Stomach (tissue), 8 donors: ENCODE measurements at regions not wholly inside any gene's neighbourhood (a gene's known extent, or its start where the extent isn't known, plus 50 kb on each side); places are given as distances from the start of the nearest gene placed in this dataset.

ENCODE experiments used
- DNase-seq, 2 donors: peaks; one replicate each; pipeline versions ENCODE4 v3.0.0 to v3.0.0-alpha.2; 2013 to 2019
- H3K27ac ChIP-seq, 5 donors: fragments of 200-600 bp in 4 of 5; sonication (generic) in 4 of 5; one replicate each; pipeline ENCODE4 v1.5.1; 2013 to 2019; ENCODE audit warnings: mild to moderate bottlenecking in 1 of 5, moderate library complexity in 1 of 5
- H3K27me3 ChIP-seq, 3 donors: fragments of 200-600 bp; sonication (generic); one replicate each; pipeline ENCODE4 v1.5.1; 2017 to 2019; ENCODE audit warnings: mixed run types in 1 of 3
- H3K36me3 ChIP-seq, 4 donors: fragments of 200-600 bp; sonication (generic); 1 replicate in 3 of 4; 2 replicates in 1 of 4; pipeline ENCODE4 v1.5.1; 2016 to 2019
- H3K4me1 ChIP-seq, 4 donors: fragments of 200-600 bp; sonication (generic); one replicate each; pipeline ENCODE4 v1.5.1; 2016 to 2019
- H3K4me3 ChIP-seq, 4 donors: fragments of 200-600 bp; sonication (generic) in 3 of 4; one replicate each; pipeline ENCODE4 v1.5.1; 2016 to 2019; ENCODE audit warnings: mild to moderate bottlenecking in 1 of 4
- H3K9me3 ChIP-seq, 4 donors: fragments of 200-600 bp; sonication (generic); one replicate each; pipeline ENCODE4 v1.5.1; 2016 to 2019
- EP300 ChIP-seq: sonication (generic); formaldehyde crosslinking; IDR thresholded peaks from one replicate; pipeline ENCODE4 v1.6.1; 2017; ENCODE audit warnings: antibody characterized with exemption
- POLR2A ChIP-seq, 4 donors: fragments of 450-650 bp; IDR thresholded peaks; one replicate each; pipeline ENCODE4 v1.6.1; 2016; ENCODE audit warnings: antibody characterized with exemption in 4 of 4, control low read depth in 2 of 4, mild to moderate bottlenecking in 1 of 4, moderate library complexity in 1 of 4
- POLR2AphosphoS5 ChIP-seq, 3 donors: sonication (generic); formaldehyde crosslinking; IDR thresholded peaks; one replicate each; pipeline ENCODE4 v1.6.1; 2016; ENCODE audit warnings: antibody characterized with exemption in 3 of 3
- WGBS, 5 donors: extraction: QIAGEN DNeasy Blood & Tissue Kit in 3 of 5; methylation state at CpG; one replicate each; pipeline versions ENCODE4 v1.1.5 to v1.1.7; 2013 to 2018; 5-methylcytosine and 5-hydroxymethylcytosine counted together
- intact Hi-C: fragments of 100-400 bp; cut with DNase I; formaldehyde crosslinking; loops from one replicate; pipeline ENCODE4 v1.15.1; 2023; ENCODE audit warnings: low total_unique reads
- TF ChIP-seq, protein P1 (sequence below), 7 experiments: fragments of 450-650 bp in 4 of 7; fragments of 200-600 bp in 3 of 7; sonication (generic) in 3 of 7; IDR thresholded peaks; one replicate each; pipeline ENCODE4 v1.5.1; 2016 to 2019; ENCODE audit warnings: antibody characterized with exemption in 7 of 7, control low read depth in 2 of 7, mild to moderate bottlenecking in 1 of 7
- donor health status: healthy with polysubstance abuse.
- donor health status: Bipolar disorder and iron deficiency.
- donor health status: healthy.

GRCh38 chr15:47620960-47621681, 96.2 kb upstream of the SEMA6D start:
- no peak overlapping the region for H3K4me3 ChIP-seq
- no peaks in the 10 kb centered on the region for H3K36me3 ChIP-seq
- H3K27me3 ChIP-seq: no peaks in the 10 kb centered on the region
- no peak for DNase-seq
- no peaks in the 10 kb centered on the region for H3K9me3 ChIP-seq
- TF ChIP-seq EP300 (no peak), POLR2AphosphoS5 (IDR thresholded peaks at IDR 0.05) (no peak), POLR2A (IDR thresholded peaks at IDR 0.05) (no peak)
- TF ChIP-seq, protein P1, sequence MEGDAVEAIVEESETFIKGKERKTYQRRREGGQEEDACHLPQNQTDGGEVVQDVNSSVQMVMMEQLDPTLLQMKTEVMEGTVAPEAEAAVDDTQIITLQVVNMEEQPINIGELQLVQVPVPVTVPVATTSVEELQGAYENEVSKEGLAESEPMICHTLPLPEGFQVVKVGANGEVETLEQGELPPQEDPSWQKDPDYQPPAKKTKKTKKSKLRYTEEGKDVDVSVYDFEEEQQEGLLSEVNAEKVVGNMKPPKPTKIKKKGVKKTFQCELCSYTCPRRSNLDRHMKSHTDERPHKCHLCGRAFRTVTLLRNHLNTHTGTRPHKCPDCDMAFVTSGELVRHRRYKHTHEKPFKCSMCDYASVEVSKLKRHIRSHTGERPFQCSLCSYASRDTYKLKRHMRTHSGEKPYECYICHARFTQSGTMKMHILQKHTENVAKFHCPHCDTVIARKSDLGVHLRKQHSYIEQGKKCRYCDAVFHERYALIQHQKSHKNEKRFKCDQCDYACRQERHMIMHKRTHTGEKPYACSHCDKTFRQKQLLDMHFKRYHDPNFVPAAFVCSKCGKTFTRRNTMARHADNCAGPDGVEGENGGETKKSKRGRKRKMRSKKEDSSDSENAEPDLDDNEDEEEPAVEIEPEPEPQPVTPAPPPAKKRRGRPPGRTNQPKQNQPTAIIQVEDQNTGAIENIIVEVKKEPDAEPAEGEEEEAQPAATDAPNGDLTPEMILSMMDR (IDR thresholded peaks at IDR 0.05): no peak
- intact Hi-C loops: no loop called here
- no peaks in the 10 kb centered on the region for H3K4me1 ChIP-seq
- H3K27ac ChIP-seq: no peak overlapping the region
- WGBS, 5 donors: 75 to 82% (median 79%) methylated on average over 7 of the region's 7 CpGs

DNA sequence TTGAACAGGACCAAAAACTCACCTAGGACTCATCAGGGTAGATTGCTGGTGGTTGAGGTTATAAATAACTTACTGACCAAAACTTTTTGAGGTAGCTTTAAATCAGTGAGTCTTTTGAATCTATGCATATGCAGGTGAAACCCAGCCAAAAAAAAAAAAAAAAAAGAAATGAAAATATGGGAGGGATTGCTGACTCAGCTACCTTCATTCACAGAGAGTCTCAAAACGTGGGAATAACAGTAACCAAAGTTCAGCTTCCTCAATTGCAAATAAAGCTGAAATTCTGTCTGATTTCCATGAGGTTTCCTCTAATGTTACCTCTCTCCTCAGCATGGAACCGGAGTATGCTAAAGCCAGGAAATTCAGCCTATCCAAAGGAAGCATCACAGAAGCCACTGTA, 95.2 kb upstream of the SEMA6D start:
- WGBS, 5 donors: 54 to 66% (median 58%) methylated on average over 2 of the region's 2 CpGs
- Histone ChIP-seq H3K4me1 (no peaks in the 10 kb centered on the region), H3K9me3 (no peaks in the 10 kb centered on the region), H3K36me3 (no peaks in the 10 kb centered on the region), H3K27ac (no peak overlapping the region), H3K4me3 (no peak overlapping the region), H3K27me3 (no peaks in the 10 kb centered on the region)
- TF ChIP-seq POLR2A (IDR thresholded peaks at IDR 0.05) (no peak), EP300 (no peak), POLR2AphosphoS5 (IDR thresholded peaks at IDR 0.05) (no peak)
- TF ChIP-seq, protein P1 (IDR thresholded peaks at IDR 0.05): no peak
- intact Hi-C loops: no loop called here
- DNase-seq: no peak

GRCh38 chr15:47624503-47624902, 92.8 kb upstream of the SEMA6D start:
- Histone ChIP-seq H3K27me3 (no peaks in the 10 kb centered on the region), H3K4me3 (no peak overlapping the region), H3K27ac (no peak overlapping the region), H3K9me3 (peaks cover 0 to 7% (median 0%) of the 10 kb centered on the region in 4 donors), H3K36me3 (no peaks in the 10 kb centered on the region), H3K4me1 (no peaks in the 10 kb centered on the region)
- intact Hi-C loops: no loop called here
- TF ChIP-seq EP300 (no peak), POLR2A (IDR thresholded peaks at IDR 0.05) (no peak), POLR2AphosphoS5 (IDR thresholded peaks at IDR 0.05) (no peak)
- TF ChIP-seq, protein P1 (IDR thresholded peaks at IDR 0.05): no peak
- no peak for DNase-seq

- H3K27ac ChIP-seq: no peak overlapping the region
- no peaks in the 10 kb centered on the region for H3K9me3 ChIP-seq
- H3K27me3 ChIP-seq: no peaks in the 10 kb centered on the region
- intact Hi-C loops: no loop called here
- H3K36me3 ChIP-seq: no peaks in the 10 kb centered on the region
- no peak for DNase-seq
- TF ChIP-seq POLR2A (IDR thresholded peaks at IDR 0.05): no peak
- TF ChIP-seq EP300: no peak
- TF ChIP-seq, protein P1 (IDR thresholded peaks at IDR 0.05): no peak
- no peak for TF ChIP-seq POLR2AphosphoS5 (IDR thresholded peaks at IDR 0.05)
- H3K4me3 ChIP-seq: no peak overlapping the region
- H3K4me1 ChIP-seq: no peaks in the 10 kb centered on the region
- 68 to 100% (median 84%) methylated on average over 1 of the region's 1 CpG for WGBS, 5 donors
Measured at GRCh38 chr15:47639042-47639441, 78.3 kb upstream of the SEMA6D start.
